Cardiac muscle cell (in vitro differentiated cells and primary cell): ENCODE measurements at regions not wholly inside any gene's neighbourhood (a gene's known extent, or its start where the extent isn't known, plus 50 kb on each side); places are given as distances from the start of the nearest gene placed in this dataset.

ENCODE experiments used
- DNase-seq, 2 donors: peaks; one replicate each; pipeline versions ENCODE4 v3.0.0 to v3.0.0-alpha.2; 2010 to 2017; ENCODE audit warnings: low read depth in 1 of 2, low spot score in 1 of 2
- H3K27ac ChIP-seq: fragments of 200-600 bp; sonication (generic); 2 replicates; pipeline ENCODE4 v1.5.1; 2016
- H3K27me3 ChIP-seq: fragments of 200-600 bp; sonication (generic); 2 replicates; pipeline ENCODE4 v1.6.0; 2016; ENCODE audit warnings: control low read depth
- H3K36me3 ChIP-seq: fragments of 200-600 bp; sonication (generic); 2 replicates; pipeline ENCODE4 v1.5.1; 2016; ENCODE audit warnings: control low read depth
- H3K4me1 ChIP-seq: fragments of 200-600 bp; sonication (generic); 2 replicates; pipeline ENCODE4 v1.8.1; 2017; ENCODE audit warnings: low read depth, mild to moderate bottlenecking, mixed run types
- H3K4me3 ChIP-seq: fragments of 200-600 bp; sonication (generic); 2 replicates; pipeline ENCODE4 v1.5.1; 2016; ENCODE audit warnings: mild to moderate bottlenecking
- H3K9me3 ChIP-seq: fragments of 200-600 bp; sonication (generic); 2 replicates; pipeline ENCODE4 v1.5.1; 2017; ENCODE audit warnings: low read depth, mild to moderate bottlenecking, control low read depth
- TF ChIP-seq, protein P1 (sequence below): IDR thresholded peaks from 2 replicates; pipeline ENCODE4 v1.5.1; 2012; ENCODE audit warnings: low read depth, mild to moderate bottlenecking, low read length

DNA sequence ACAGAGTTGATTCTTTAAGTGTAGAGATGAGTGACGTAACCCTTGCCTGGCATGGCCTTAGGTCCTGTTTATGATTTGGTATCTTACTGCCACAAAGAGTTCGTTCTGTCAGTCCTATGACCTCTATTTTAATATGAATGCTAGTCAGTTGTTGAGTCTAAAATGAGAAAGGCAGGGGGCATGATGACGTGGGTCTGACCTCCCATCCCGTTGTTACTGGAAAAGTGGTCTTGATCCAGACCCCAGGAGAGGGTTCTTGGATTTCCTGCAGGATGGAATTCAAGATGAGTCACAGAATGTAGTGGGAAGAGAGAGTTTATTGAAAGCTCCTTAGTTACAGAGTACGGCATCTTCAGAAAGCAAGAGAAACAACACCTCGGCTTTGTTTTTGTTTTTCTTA, 317.0 kb upstream of the COBL start:
- Histone ChIP-seq H3K27me3 (no peaks in the 10 kb centered on the region), H3K4me1 (no peaks in the 10 kb centered on the region), H3K9me3 (no peaks in the 10 kb centered on the region), H3K27ac (no peak overlapping the region), H3K36me3 (no peaks in the 10 kb centered on the region), H3K4me3 (no peak overlapping the region)
- DNase-seq = no peak
- TF ChIP-seq, protein P1, sequence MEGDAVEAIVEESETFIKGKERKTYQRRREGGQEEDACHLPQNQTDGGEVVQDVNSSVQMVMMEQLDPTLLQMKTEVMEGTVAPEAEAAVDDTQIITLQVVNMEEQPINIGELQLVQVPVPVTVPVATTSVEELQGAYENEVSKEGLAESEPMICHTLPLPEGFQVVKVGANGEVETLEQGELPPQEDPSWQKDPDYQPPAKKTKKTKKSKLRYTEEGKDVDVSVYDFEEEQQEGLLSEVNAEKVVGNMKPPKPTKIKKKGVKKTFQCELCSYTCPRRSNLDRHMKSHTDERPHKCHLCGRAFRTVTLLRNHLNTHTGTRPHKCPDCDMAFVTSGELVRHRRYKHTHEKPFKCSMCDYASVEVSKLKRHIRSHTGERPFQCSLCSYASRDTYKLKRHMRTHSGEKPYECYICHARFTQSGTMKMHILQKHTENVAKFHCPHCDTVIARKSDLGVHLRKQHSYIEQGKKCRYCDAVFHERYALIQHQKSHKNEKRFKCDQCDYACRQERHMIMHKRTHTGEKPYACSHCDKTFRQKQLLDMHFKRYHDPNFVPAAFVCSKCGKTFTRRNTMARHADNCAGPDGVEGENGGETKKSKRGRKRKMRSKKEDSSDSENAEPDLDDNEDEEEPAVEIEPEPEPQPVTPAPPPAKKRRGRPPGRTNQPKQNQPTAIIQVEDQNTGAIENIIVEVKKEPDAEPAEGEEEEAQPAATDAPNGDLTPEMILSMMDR = no peak

DNA sequence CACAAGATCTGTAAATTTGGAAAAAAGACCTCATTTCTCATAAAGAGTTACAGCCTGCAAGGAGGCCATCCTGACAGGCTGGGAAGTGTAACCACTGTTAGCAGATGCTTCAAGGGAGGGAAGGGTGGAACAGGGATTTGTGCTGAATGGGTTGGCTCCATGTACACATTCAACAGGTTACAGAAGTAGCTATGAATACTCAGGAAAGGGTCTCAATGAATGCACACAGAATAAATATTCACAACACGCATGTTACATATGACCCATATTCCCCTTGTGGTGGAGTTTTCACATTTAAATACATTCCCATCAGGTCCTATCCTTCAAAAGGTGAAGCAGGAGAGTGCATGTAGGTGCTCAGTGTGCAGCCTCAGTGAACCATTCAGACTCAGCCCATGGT, 316.4 kb upstream of the COBL start:
- no peaks in the 10 kb centered on the region for H3K4me1 ChIP-seq
- no peak overlapping the region for H3K4me3 ChIP-seq
- H3K36me3 ChIP-seq = no peaks in the 10 kb centered on the region
- H3K27ac ChIP-seq = no peak overlapping the region
- H3K9me3 ChIP-seq = no peaks in the 10 kb centered on the region
- DNase-seq = no peak
- no peaks in the 10 kb centered on the region for H3K27me3 ChIP-seq
- TF ChIP-seq, protein P1 = no peak

DNA sequence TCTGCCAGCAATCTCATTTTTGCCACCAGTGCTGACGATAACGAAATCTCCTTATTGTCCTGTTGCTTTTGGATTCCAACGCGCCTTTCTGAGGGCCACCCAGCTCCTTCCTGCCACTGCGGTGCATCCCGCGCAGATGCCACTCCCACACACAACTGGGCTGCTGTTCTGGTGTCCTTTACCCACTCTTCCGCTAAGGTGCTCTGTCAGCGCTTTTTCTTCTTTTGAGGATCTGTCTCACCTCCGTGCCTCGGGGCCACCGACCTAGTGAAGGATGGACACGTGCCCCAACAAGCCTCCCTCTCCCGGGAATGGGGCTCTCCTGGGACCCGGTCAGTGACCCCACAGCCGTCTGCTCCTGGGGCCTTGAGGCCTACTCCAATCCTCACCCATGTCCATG, 314.3 kb upstream of the COBL start:
- Histone ChIP-seq H3K27me3 (no peaks in the 10 kb centered on the region), H3K27ac (no peak overlapping the region), H3K4me1 (no peaks in the 10 kb centered on the region), H3K9me3 (no peaks in the 10 kb centered on the region), H3K4me3 (no peak overlapping the region), H3K36me3 (no peaks in the 10 kb centered on the region)
- no peak for DNase-seq
- TF ChIP-seq, protein P1 = no peak

DNA sequence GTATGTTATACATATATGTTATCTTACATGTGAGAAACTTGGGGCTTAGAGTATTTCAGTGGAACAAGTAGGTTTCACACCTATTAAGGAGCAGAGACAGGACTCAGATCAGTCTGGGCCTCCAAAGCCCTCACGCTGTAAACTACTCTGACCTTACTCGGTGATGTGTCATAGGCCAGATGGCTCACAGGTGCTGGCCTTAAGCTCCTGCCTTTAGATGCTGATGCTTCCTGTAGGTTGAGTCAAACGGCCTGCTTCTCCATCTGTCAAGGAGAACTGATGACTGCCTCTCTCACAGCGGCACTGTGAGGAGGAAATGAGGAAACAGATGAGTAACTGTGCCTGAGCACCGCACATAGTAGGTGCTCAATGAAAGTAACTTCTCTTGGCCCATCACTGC, 312.6 kb upstream of the COBL start:
- Histone ChIP-seq H3K4me1 (no peaks in the 10 kb centered on the region), H3K4me3 (no peak overlapping the region), H3K27me3 (no peaks in the 10 kb centered on the region), H3K9me3 (no peaks in the 10 kb centered on the region), H3K27ac (no peak overlapping the region), H3K36me3 (no peaks in the 10 kb centered on the region)
- TF ChIP-seq, protein P1 = no peak
- DNase-seq = no peak

DNA sequence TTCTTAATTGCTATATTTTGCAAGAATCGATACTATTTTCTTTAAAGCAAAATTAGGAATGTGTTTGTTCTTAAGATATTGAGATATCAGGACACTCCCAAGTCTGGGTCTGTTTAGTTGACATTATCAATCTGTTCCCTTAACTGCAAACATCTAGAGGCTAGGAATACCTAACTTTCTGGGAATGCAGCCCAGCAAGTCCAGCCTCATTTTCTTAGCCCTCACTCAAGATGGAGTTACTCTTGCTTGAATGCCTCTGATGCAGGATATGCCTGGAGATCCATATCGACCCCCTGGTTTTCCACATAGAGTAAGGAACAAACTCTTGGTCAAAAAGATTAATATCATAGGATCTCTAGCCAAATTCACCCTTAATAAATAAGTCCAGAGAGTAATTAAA, 305.3 kb upstream of the COBL start:
- H3K27ac ChIP-seq = no peak overlapping the region
- TF ChIP-seq, protein P1 = no peak

DNA sequence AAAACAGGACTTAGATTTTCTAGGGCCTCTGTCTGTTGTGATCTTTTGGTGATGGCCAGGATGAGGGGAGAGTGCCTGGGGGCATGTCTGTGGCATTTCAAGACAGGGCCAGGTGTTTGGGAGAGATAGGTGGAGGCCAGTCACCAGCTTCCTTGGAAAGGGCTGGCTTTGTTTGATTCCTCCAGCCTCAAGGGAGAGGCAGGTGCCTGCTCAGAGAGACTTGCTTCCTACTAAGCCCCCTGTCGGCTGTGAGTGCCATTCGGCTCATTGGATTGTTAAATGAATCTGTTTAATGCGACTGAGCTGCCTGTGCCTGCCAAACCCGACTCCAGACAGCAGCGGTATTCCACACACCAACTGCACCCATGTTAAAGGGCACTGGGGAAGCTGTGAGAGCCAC, 304.1 kb upstream of the COBL start:
- Histone ChIP-seq H3K4me3 (no peak overlapping the region), H3K36me3 (no peaks in the 10 kb centered on the region), H3K4me1 (no peaks in the 10 kb centered on the region), H3K9me3 (no peaks in the 10 kb centered on the region), H3K27me3 (no peaks in the 10 kb centered on the region), H3K27ac (no peak overlapping the region)
- TF ChIP-seq, protein P1 = no peak
- DNase-seq = no peak

More for the DNA sequence above, 305.3 kb upstream of the COBL start:
- no peaks in the 10 kb centered on the region for H3K9me3 ChIP-seq
- H3K36me3 ChIP-seq = no peaks in the 10 kb centered on the region
- no peaks in the 10 kb centered on the region for H3K27me3 ChIP-seq
- no peak overlapping the region for H3K4me3 ChIP-seq
- DNase-seq = no peak
- H3K4me1 ChIP-seq = no peaks in the 10 kb centered on the region
